ENCODE measurements at regions not wholly inside any gene's neighbourhood (a gene's known extent, or its start where the extent isn't known, plus 50 kb on each side); places are given as distances from the start of the nearest gene placed in this dataset.

- DNase-seq (ENCODE audit: low spot score), result no peak
- H4K20me1 ChIP-seq (ENCODE audit: low read depth), result no peaks in the 10 kb centered on the region
- no peaks in the 10 kb centered on the region for H3K27me3 ChIP-seq
- no peaks in the 10 kb centered on the region for H3K4me1 Mint-ChIP-seq
- no peaks in the 10 kb centered on the region for H3K9me3 ChIP-seq (ENCODE audit: low read depth)
- no peaks in the 10 kb centered on the region for H3K4me1 ChIP-seq
- H3K9ac ChIP-seq, result no peak overlapping the region
- no peaks in the 10 kb centered on the region for H3F3A ChIP-seq (ENCODE audit: low read depth)
- no peaks in the 10 kb centered on the region for H3K27me3 Mint-ChIP-seq (ENCODE audit: insufficient read depth, low read depth)
- H3K36me3 Mint-ChIP-seq, result no peaks in the 10 kb centered on the region
- H2AFZ ChIP-seq (replicated peaks), result no peak overlapping the region
- no peak overlapping the region for H3K4me3 Mint-ChIP-seq
- no peak overlapping the region for H3K4me3 ChIP-seq
- TF ChIP-seq CTCF (IDR thresholded peaks at IDR 0.05) (no peak), EZH2phosphoT487 (IDR thresholded peaks at IDR 0.05) (no peak), EZH2 (IDR thresholded peaks at IDR 0.05) (no peak)
- no peak overlapping the region for H3K27ac Mint-ChIP-seq
- no peaks in the 10 kb centered on the region for H3K79me2 ChIP-seq (ENCODE audit: low read depth)
- no peak overlapping the region for H3K4me2 ChIP-seq
- no peaks in the 10 kb centered on the region for H3K9me3 Mint-ChIP-seq
- no peak overlapping the region for H3K27ac ChIP-seq
- H3K36me3 ChIP-seq, result no peaks in the 10 kb centered on the region
Observed at GRCh38 chr12:77696183-77696582, 134.5 kb upstream of the NAV3 start.

- no peaks in the 10 kb centered on the region for H3K79me2 ChIP-seq (ENCODE audit: low read depth)
- H3K27me3 ChIP-seq, result no peaks in the 10 kb centered on the region
- no peak overlapping the region for H3K4me2 ChIP-seq
- no peaks in the 10 kb centered on the region for H3K9me3 ChIP-seq (ENCODE audit: low read depth)
- H3K4me1 ChIP-seq, result peaks cover 5% of the 10 kb centered on the region
- no peaks in the 10 kb centered on the region for H4K20me1 ChIP-seq (ENCODE audit: low read depth)
- H3K9ac ChIP-seq, result no peak overlapping the region
- Mint-ChIP-seq H3K36me3 (no peaks in the 10 kb centered on the region), H3K9me3 (no peaks in the 10 kb centered on the region), H3K27me3 (ENCODE audit: insufficient read depth, low read depth) (no peaks in the 10 kb centered on the region), H3K4me3 (no peak overlapping the region), H3K4me1 (peaks cover 6% of the 10 kb centered on the region), H3K27ac (no peak overlapping the region)
- H3F3A ChIP-seq (ENCODE audit: low read depth), result no peaks in the 10 kb centered on the region
- no peak overlapping the region for H3K27ac ChIP-seq
- TF ChIP-seq EZH2 (IDR thresholded peaks at IDR 0.05), result no peak
- H3K36me3 ChIP-seq, result no peaks in the 10 kb centered on the region
- H3K4me3 ChIP-seq, result no peak overlapping the region
- no peak overlapping the region for H2AFZ ChIP-seq (replicated peaks)
- no peak for DNase-seq (ENCODE audit: low spot score)
Observed at GRCh38 chr12:77689510-77690086, 141.1 kb upstream of the NAV3 start.

GRCh38 chr12:77687321-77687720, 143.4 kb upstream of the NAV3 start:
- Histone ChIP-seq H4K20me1 (ENCODE audit: low read depth) (no peaks in the 10 kb centered on the region), H3F3A (ENCODE audit: low read depth) (no peaks in the 10 kb centered on the region), H3K27ac (no peak overlapping the region), H3K4me2 (no peak overlapping the region), H3K9ac (no peak overlapping the region), H3K79me2 (ENCODE audit: low read depth) (no peaks in the 10 kb centered on the region), H3K9me3 (ENCODE audit: low read depth) (no peaks in the 10 kb centered on the region), H2AFZ (replicated peaks) (no peak overlapping the region), H3K36me3 (no peaks in the 10 kb centered on the region), H3K27me3 (no peaks in the 10 kb centered on the region), H3K4me3 (no peak overlapping the region), H3K4me1 (peaks cover 6% of the 10 kb centered on the region)
- Mint-ChIP-seq H3K27ac (no peak overlapping the region), H3K4me1 (peaks cover 10% of the 10 kb centered on the region), H3K36me3 (no peaks in the 10 kb centered on the region), H3K27me3 (ENCODE audit: insufficient read depth, low read depth) (no peaks in the 10 kb centered on the region), H3K4me3 (no peak overlapping the region), H3K9me3 (no peaks in the 10 kb centered on the region)
- TF ChIP-seq EZH2phosphoT487 (IDR thresholded peaks at IDR 0.05), result no peak
- no peak for TF ChIP-seq CTCF (IDR thresholded peaks at IDR 0.05)
- no peak for TF ChIP-seq EZH2 (IDR thresholded peaks at IDR 0.05)
- DNase-seq (ENCODE audit: low spot score), result no peak

GRCh38 chr12:77686760-77687159, 143.9 kb upstream of the NAV3 start:
- H4K20me1 ChIP-seq (ENCODE audit: low read depth), result no peaks in the 10 kb centered on the region
- H3K4me3 Mint-ChIP-seq, result no peak overlapping the region
- TF ChIP-seq CTCF (IDR thresholded peaks at IDR 0.05) (peak; percentile 55), EZH2phosphoT487 (IDR thresholded peaks at IDR 0.05) (no peak)
- H3K4me2 ChIP-seq, result no peak overlapping the region
- no peaks in the 10 kb centered on the region for H3K9me3 Mint-ChIP-seq
- no peak for DNase-seq (ENCODE audit: low spot score)
- no peak overlapping the region for H3K27ac ChIP-seq
- no peak overlapping the region for H2AFZ ChIP-seq (replicated peaks)
- H3K27me3 Mint-ChIP-seq (ENCODE audit: insufficient read depth, low read depth), result no peaks in the 10 kb centered on the region
- no peaks in the 10 kb centered on the region for H3K36me3 Mint-ChIP-seq
- no peaks in the 10 kb centered on the region for H3K36me3 ChIP-seq
- H3K79me2 ChIP-seq (ENCODE audit: low read depth), result no peaks in the 10 kb centered on the region
- H3K4me3 ChIP-seq, result no peak overlapping the region
- peaks cover 6% of the 10 kb centered on the region for H3K4me1 ChIP-seq
- H3K9ac ChIP-seq, result no peak overlapping the region
- H3K9me3 ChIP-seq (ENCODE audit: low read depth), result no peaks in the 10 kb centered on the region
- H3K4me1 Mint-ChIP-seq, result peaks cover 10% of the 10 kb centered on the region
- H3F3A ChIP-seq (ENCODE audit: low read depth), result no peaks in the 10 kb centered on the region
- H3K27me3 ChIP-seq, result no peaks in the 10 kb centered on the region
- H3K27ac Mint-ChIP-seq, result no peak overlapping the region

All from neural progenitor cell (in vitro differentiated cells).